GM12891 (cell line): ENCODE measurements at regions not wholly inside any gene's neighbourhood (a gene's known extent, or its start where the extent isn't known, plus 50 kb on each side); places are given as distances from the start of the nearest gene placed in this dataset.

Experiments
- POLR2A ChIP-seq: IDR thresholded peaks from 2 replicates; pipeline ENCODE4 v1.6.1; 2011; ENCODE audit warnings: low read depth, low read length, control low read depth
- POLR2AphosphoS5 ChIP-seq: IDR thresholded peaks from 2 replicates; pipeline ENCODE4 v1.6.1; 2011; ENCODE audit warnings: low read depth, low read length, control low read depth
- TAF1 ChIP-seq: IDR thresholded peaks from 2 replicates; pipeline ENCODE4 v1.6.1; 2011; ENCODE audit warnings: low read depth, low read length, control low read depth

- TF ChIP-seq POLR2AphosphoS5, result no peak
- no peak for TF ChIP-seq POLR2A
- no peak for TF ChIP-seq TAF1
Observed at GRCh38 chr9:89866701-89867100, 261.9 kb downstream of the GADD45G start.
